ENCODE measurements at regions not wholly inside any gene's neighbourhood (a gene's known extent, or its start where the extent isn't known, plus 50 kb on each side); places are given as distances from the start of the nearest gene placed in this dataset.

GRCh38 chr15:38684440-38685010 is 119.9 kb upstream of the RASGRP1 start:
- TF ChIP-seq POLR2A (IDR thresholded peaks at IDR 0.05) (no peak), CTCF (IDR thresholded peaks at IDR 0.05) (no peak)

Data from esophagus squamous epithelium (tissue), 4 donors.